GM12878 (cell line): ENCODE measurements at regions not wholly inside any gene's neighbourhood (a gene's known extent, or its start where the extent isn't known, plus 50 kb on each side); places are given as distances from the start of the nearest gene placed in this dataset.

Experiments used
- ATAC-seq: fragments of 200-7000 bp; cut with Tn5 transposase; 3 replicates; pipeline ENCODE4 v1.9.1; 2020; ENCODE audit warnings: mild to moderate bottlenecking, moderate library complexity
- BruUV-seq: library from RNA; stranded (reverse); fragments of 400-500 nt; replicated peaks from 2 replicates; lab custom pipeline; 2021; lab: Mats Ljungman, UMichigan
- CTCF ChIA-PET: fragments of 300-600 bp; sonication (Branson Sonifier 250); formaldehyde crosslinking; extraction: SDS; loops from one replicate; lab custom pipeline; 2021; ENCODE audit warnings: inconsistent platforms; lab: Yijun Ruan, JAX
- POLR2A ChIA-PET: fragments of 350-600 bp; formaldehyde crosslinking; extraction: SDS; loops from one replicate; lab custom pipeline; 2021; ENCODE audit warnings: inconsistent platforms; lab: Charles Lee
- RAD21 ChIA-PET: fragments of 300-600 bp; sonication (Branson Sonifier 250); formaldehyde crosslinking; loops from one replicate; lab custom pipeline; 2023; ENCODE audit warnings: antibody characterized with exemption; ENCODE audit not compliant: unreplicated experiment; lab: Charles Lee
- SMC1A ChIA-PET: fragments of 300-600 bp; sonication (Branson Sonifier 250); formaldehyde crosslinking; loops from one replicate; lab custom pipeline; 2023; ENCODE audit not compliant: unreplicated experiment, uncharacterized antibody; lab: Charles Lee
- DNase-seq: peaks from one replicate; pipeline ENCODE4 v3.0.0-alpha.2; 2011; ENCODE audit warnings: low read depth, low spot score
- FAIRE-seq: peaks from 3 replicates; lab custom pipeline; 2011; peaks lifted over from hg19 to GRCh38; lab: Jason Lieb, UNC
- H2AFZ ChIP-seq: 2 replicates; pipeline ENCODE4 v1.6.0; 2011; ENCODE audit warnings: low read depth, low read length, control low read depth; ENCODE audit not compliant: control insufficient read depth
- H3K27ac ChIP-seq: 2 replicates; pipeline ENCODE4 v1.5.1; 2011; ENCODE audit warnings: control low read depth; ENCODE audit not compliant: control insufficient read depth, insufficient read depth
- H3K27me3 ChIP-seq, 2 experiments: replicated peaks in 1 of 2; 2 replicates each; pipeline versions ENCODE4 v1.6.0 to v1.6.1; 2011; ENCODE audit warnings: low read length in 1 of 2; ENCODE audit not compliant: control insufficient read depth in 2 of 2, insufficient read depth in 2 of 2
- H3K36me3 ChIP-seq, 2 experiments: 2 replicates each; pipeline ENCODE4 v1.5.1; 2011; ENCODE audit warnings: low read length in 1 of 2; ENCODE audit not compliant: control insufficient read depth in 2 of 2, insufficient read depth in 2 of 2
- H3K4me1 ChIP-seq: 2 replicates; pipeline ENCODE4 v1.6.1; 2011; ENCODE audit warnings: mild to moderate bottlenecking, low read length, moderate library complexity, mixed read lengths; ENCODE audit not compliant: control insufficient read depth, insufficient read depth
- H3K4me2 ChIP-seq: 2 replicates; pipeline ENCODE4 v1.6.0; 2011; ENCODE audit warnings: control low read depth; ENCODE audit not compliant: control insufficient read depth, insufficient read depth
- H3K4me3 ChIP-seq: fragments of 200-600 bp; sonication (generic); 2 replicates; pipeline ENCODE4 v1.5.1; 2016
- H3K79me2 ChIP-seq: 2 replicates; pipeline ENCODE4 v1.6.0; 2011; ENCODE audit warnings: low read length; ENCODE audit not compliant: control insufficient read depth, insufficient read depth
- H3K9ac ChIP-seq: 2 replicates; pipeline ENCODE4 v1.8.0; 2011; ENCODE audit warnings: low read length, control low read depth, mixed read lengths; ENCODE audit not compliant: control insufficient read depth, insufficient read depth
- H3K9me3 ChIP-seq: replicated peaks from 3 replicates; pipeline ENCODE4 v1.5.1; 2011; ENCODE audit warnings: mild to moderate bottlenecking, low read length; ENCODE audit not compliant: control insufficient read depth, insufficient read depth
- H4K20me1 ChIP-seq: 2 replicates; pipeline ENCODE4 v1.6.0; 2011; ENCODE audit not compliant: control insufficient read depth, insufficient read depth
- ATF7 ChIP-seq: fragments of 450-650 bp; IDR thresholded peaks from 2 replicates; pipeline ENCODE4 v1.6.1; 2016; ENCODE audit warnings: low read depth, mild to moderate bottlenecking
- CHD1 ChIP-seq: IDR thresholded peaks from 2 replicates; pipeline ENCODE4 v1.6.1; 2012; ENCODE audit warnings: low read depth, low read length, improper control_type of control experiment
- CREM ChIP-seq: IDR thresholded peaks from 2 replicates; pipeline ENCODE4 v1.6.1; 2014; ENCODE audit warnings: antibody characterized with exemption, low read depth
- ETV6 ChIP-seq, 2 experiments: fragments of 450-650 bp in 1 of 2; IDR thresholded peaks in 1 of 2; conservative IDR thresholded peaks in 1 of 2; 2 replicates each; pipeline ENCODE4 v1.6.1; 2014; ENCODE audit warnings: antibody characterized with exemption in 1 of 2, borderline replicate concordance in 1 of 2, low read depth in 1 of 2, mild to moderate bottlenecking in 1 of 2, moderate library complexity in 1 of 2
- IKZF2 ChIP-seq, 2 experiments: fragments of 450-650 bp; IDR thresholded peaks; 2 replicates each; pipeline ENCODE4 v1.6.1; 2017; ENCODE audit warnings: mild to moderate bottlenecking in 2 of 2, moderate library complexity in 2 of 2
- LARP7 ChIP-seq: fragments of 450-650 bp; IDR thresholded peaks from 2 replicates; pipeline ENCODE4 v1.6.1; 2017; ENCODE audit warnings: mild to moderate bottlenecking
- PAX5 ChIP-seq: IDR thresholded peaks from 2 replicates; pipeline ENCODE4 v1.6.1; 2011; ENCODE audit warnings: low read depth, low read length, borderline replicate concordance
- SREBF2 ChIP-seq: IDR thresholded peaks from 2 replicates; pipeline ENCODE4 v1.6.1; 2012; ENCODE audit warnings: mild to moderate bottlenecking, low read length
- ZNF24 ChIP-seq: fragments of 450-650 bp; IDR thresholded peaks from 2 replicates; pipeline ENCODE4 v1.6.1; 2017; ENCODE audit warnings: antibody characterized with exemption, mild to moderate bottlenecking
- WGBS: methylation state at CpG from one replicate; pipeline ENCODE4 v1.1.6; 2016; ENCODE audit warnings: low lambda C conversion rate; ENCODE audit not compliant: insufficient replicate concordance, insufficient coverage; ENCODE audit errors: missing lambda C conversion rate; 5-methylcytosine and 5-hydroxymethylcytosine counted together
- in situ Hi-C: fragments of 300-500 bp; cut with MboI; formaldehyde crosslinking; loops from 9 replicates; pipeline ENCODE4 v1.14.3; 2018; ENCODE audit warnings: mixed read lengths
- intact Hi-C: fragments of 100-400 bp; cut with micrococcal nuclease; formaldehyde crosslinking; loops from one replicate; pipeline ENCODE4 v1.14.2; 2022; ENCODE audit not compliant: unreplicated experiment
- TF ChIP-seq, protein P1 (sequence below): fragments of 450-650 bp; IDR thresholded peaks from 2 replicates; pipeline ENCODE4 v1.6.1; 2016; ENCODE audit warnings: mild to moderate bottlenecking
- TF ChIP-seq, protein P2 (sequence below): fragments of 450-650 bp; IDR thresholded peaks from 2 replicates; pipeline ENCODE4 v1.6.1; 2014; ENCODE audit warnings: mild to moderate bottlenecking
- TF ChIP-seq, protein P3 (sequence below): fragments of 450-650 bp; formaldehyde crosslinking; IDR thresholded peaks from 2 replicates; pipeline ENCODE4 v1.4.0; 2022; ENCODE audit warnings: mild to moderate bottlenecking, moderate library complexity

DNA sequence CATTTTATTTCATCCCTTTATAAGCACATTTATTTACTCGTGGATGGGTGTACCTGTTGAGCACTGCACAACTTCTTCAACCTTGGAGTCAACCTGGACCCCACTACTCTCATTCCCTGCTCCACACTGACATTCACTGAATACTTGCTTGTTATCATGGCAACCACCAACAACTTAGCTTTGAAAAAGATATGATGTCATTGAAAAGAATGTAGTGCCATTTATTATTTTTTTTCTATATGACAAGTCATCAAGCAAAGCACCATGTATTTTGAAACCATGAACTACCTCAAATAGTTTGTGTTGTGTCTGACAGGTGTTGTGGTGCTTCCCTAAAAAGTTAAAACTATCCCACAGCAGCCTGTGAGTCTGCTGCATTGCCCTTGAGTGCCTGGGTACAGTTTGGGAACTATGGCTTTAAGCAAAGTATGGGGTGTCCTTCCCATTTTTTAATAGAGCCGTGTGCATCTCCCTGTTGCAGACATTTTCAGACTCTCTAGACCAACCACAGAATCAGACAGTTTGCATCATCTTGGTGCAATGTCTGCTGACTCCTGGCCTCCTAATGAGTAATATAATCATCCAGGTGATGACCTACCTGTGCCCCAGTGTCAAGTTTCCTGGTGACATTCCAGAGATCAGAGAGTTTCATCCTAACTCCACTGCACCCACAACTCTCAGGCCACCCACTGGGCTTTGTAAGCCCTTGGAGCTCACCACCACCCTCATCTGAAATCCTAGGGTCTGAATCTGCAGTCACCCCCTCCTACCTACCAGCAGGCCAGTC, 339.7 kb upstream of the PROX1 start:
- no peak for FAIRE-seq
- DNase-seq: no peak
- Histone ChIP-seq H3K9ac (no peak overlapping the region), H3K79me2 (no peaks in the 10 kb centered on the region), H3K27me3 (no peaks in the 10 kb centered on the region; a peak in 1 of 4 replicates), H3K4me1 (no peaks in the 10 kb centered on the region), H3K4me2 (no peak overlapping the region), H2AFZ (no peak overlapping the region), H3K9me3 (no peaks in the 10 kb centered on the region), H4K20me1 (no peaks in the 10 kb centered on the region)
- in situ Hi-C loops (no loop called here), intact Hi-C loops (no loop called here)
- POLR2A ChIA-PET: no interaction called here
- SMC1A ChIA-PET: no interaction called here
- no peak for ATAC-seq
- TF ChIP-seq CREM: no peak
- TF ChIP-seq IKZF2 (IDR thresholded peaks at IDR 0.05): no peak
- TF ChIP-seq, all 136 proteins: peak for 0
- ChIA-PET CTCF (no interaction called here), RAD21 (no interaction called here)
- H3K27ac ChIP-seq: no peak overlapping the region
- no peak overlapping the region for H3K4me3 ChIP-seq
- 0% methylated on average over 2 of the region's 2 CpGs for WGBS
- no TSS peak for BruUV-seq
- no peaks in the 10 kb centered on the region for H3K36me3 ChIP-seq

DNA sequence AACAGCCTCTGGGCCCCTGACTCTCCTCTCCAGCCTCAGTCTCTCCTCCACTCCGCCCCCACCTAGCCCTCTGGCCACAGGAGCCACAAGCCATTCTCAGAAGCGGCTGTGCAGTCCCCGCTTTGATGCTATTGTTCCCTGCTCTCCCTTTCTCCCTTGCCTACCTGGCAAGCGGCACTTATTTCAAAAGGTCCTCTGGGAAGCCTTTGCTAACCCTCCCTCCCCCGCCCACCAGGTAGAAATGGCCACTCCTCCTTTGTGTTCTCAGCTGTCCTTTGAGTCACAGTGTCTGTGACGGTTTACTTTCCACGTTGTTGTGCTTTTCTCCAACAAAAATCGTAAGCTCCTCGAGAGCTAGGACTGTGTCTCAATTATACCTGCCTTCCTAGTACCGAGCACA, 338.4 kb upstream of the PROX1 start:
- no peaks in the 10 kb centered on the region for H3K79me2 ChIP-seq
- CTCF ChIA-PET: no interaction called here
- no peaks in the 10 kb centered on the region for H4K20me1 ChIP-seq
- no peak overlapping the region for H2AFZ ChIP-seq
- RAD21 ChIA-PET: no interaction called here
- H3K4me3 ChIP-seq: no peak overlapping the region
- FAIRE-seq (no peak), ATAC-seq (no peak), DNase-seq (no peak)
- H3K4me2 ChIP-seq: no peak overlapping the region
- H3K27me3 ChIP-seq: no peaks in the 10 kb centered on the region; a peak in 1 of 4 replicates
- in situ Hi-C loops (no loop called here), intact Hi-C loops (no loop called here)
- POLR2A ChIA-PET: no interaction called here
- 33% methylated on average over 9 of the region's 10 CpGs for WGBS
- SMC1A ChIA-PET: no interaction called here
- no peaks in the 10 kb centered on the region for H3K4me1 ChIP-seq
- H3K9me3 ChIP-seq: no peaks in the 10 kb centered on the region
- no peak overlapping the region for H3K27ac ChIP-seq
- no peaks in the 10 kb centered on the region for H3K36me3 ChIP-seq
- BruUV-seq: no TSS peak
- no peak overlapping the region for H3K9ac ChIP-seq
- TF ChIP-seq, protein P1, sequence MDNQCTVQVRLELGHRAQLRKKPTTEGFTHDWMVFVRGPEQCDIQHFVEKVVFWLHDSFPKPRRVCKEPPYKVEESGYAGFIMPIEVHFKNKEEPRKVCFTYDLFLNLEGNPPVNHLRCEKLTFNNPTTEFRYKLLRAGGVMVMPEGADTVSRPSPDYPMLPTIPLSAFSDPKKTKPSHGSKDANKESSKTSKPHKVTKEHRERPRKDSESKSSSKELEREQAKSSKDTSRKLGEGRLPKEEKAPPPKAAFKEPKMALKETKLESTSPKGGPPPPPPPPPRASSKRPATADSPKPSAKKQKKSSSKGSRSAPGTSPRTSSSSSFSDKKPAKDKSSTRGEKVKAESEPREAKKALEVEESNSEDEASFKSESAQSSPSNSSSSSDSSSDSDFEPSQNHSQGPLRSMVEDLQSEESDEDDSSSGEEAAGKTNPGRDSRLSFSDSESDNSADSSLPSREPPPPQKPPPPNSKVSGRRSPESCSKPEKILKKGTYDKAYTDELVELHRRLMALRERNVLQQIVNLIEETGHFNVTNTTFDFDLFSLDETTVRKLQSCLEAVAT: no peak
- TF ChIP-seq LARP7: no peak
- TF ChIP-seq ATF7: no peak
- TF ChIP-seq ZNF24: no peak
- TF ChIP-seq ETV6 (conservative IDR thresholded peaks at IDR 0.05 in 1 of 2, IDR thresholded peaks at IDR 0.05 in 1 of 2; ENCODE audit: borderline replicate concordance in 1 of 2, low read depth in 1 of 2): no peak
- TF ChIP-seq SREBF2: no peak
- no peak for TF ChIP-seq CHD1
- TF ChIP-seq, protein P2, sequence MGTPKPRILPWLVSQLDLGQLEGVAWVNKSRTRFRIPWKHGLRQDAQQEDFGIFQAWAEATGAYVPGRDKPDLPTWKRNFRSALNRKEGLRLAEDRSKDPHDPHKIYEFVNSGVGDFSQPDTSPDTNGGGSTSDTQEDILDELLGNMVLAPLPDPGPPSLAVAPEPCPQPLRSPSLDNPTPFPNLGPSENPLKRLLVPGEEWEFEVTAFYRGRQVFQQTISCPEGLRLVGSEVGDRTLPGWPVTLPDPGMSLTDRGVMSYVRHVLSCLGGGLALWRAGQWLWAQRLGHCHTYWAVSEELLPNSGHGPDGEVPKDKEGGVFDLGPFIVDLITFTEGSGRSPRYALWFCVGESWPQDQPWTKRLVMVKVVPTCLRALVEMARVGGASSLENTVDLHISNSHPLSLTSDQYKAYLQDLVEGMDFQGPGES: no peak
- no peak for TF ChIP-seq PAX5
- TF ChIP-seq, protein P3, sequence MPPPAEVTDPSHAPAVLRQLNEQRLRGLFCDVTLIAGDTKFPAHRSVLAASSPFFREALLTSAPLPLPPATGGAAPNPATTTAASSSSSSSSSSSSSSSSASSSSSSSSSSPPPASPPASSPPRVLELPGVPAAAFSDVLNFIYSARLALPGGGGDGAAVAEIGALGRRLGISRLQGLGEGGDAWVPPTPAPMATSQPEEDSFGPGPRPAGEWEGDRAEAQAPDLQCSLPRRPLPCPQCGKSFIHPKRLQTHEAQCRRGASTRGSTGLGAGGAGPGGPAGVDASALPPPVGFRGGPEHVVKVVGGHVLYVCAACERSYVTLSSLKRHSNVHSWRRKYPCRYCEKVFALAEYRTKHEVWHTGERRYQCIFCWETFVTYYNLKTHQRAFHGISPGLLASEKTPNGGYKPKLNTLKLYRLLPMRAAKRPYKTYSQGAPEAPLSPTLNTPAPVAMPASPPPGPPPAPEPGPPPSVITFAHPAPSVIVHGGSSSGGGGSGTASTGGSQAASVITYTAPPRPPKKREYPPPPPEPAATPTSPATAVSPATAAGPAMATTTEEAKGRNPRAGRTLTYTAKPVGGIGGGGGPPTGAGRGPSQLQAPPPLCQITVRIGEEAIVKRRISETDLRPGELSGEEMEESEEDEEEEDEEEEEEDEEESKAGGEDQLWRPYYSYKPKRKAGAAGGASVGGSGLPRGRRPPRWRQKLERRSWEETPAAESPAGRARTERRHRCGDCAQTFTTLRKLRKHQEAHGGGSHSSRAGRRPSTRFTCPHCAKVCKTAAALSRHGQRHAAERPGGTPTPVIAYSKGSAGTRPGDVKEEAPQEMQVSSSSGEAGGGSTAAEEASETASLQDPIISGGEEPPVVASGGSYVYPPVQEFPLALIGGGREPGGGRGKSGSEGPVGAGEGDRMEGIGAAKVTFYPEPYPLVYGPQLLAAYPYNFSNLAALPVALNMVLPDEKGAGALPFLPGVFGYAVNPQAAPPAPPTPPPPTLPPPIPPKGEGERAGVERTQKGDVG: no peak
